ENCODE measurements at regions not wholly inside any gene's neighbourhood (a gene's known extent, or its start where the extent isn't known, plus 50 kb on each side); places are given as distances from the start of the nearest gene placed in this dataset.

- DNase-seq (ENCODE audit: low read depth, low spot score): no peak
- Histone ChIP-seq H3K36me3 (ENCODE audit: control insufficient read depth in 2 of 2, extremely low read depth in 1 of 2, insufficient read depth in 2 of 2, low read length in 2 of 2) (no peaks in the 10 kb centered on the region), H3K79me2 (ENCODE audit: control insufficient read depth, insufficient read depth, low read length) (no peaks in the 10 kb centered on the region), H3K4me1 (ENCODE audit: control insufficient read depth, extremely low read depth, insufficient read depth, low read length) (no peaks in the 10 kb centered on the region), H3K4me2 (ENCODE audit: insufficient read depth, low read length) (no peak overlapping the region), H3K9me3 (replicated peaks; ENCODE audit: control insufficient read depth, insufficient read depth, low read length) (no peaks in the 10 kb centered on the region), H3K4me3 (replicated peaks in 1 of 3; ENCODE audit: insufficient read depth in 1 of 3, low read depth in 1 of 3, low read length in 3 of 3) (no peak overlapping the region), H3K27ac (ENCODE audit: insufficient read depth, low read depth, low read length) (no peak overlapping the region), H3K9me1 (replicated peaks; ENCODE audit: control insufficient read depth, extremely low read depth, insufficient read depth, low read length) (no peaks in the 10 kb centered on the region), H4K20me1 (replicated peaks; ENCODE audit: control insufficient read depth, extremely low read depth, insufficient read depth, low read length) (no peaks in the 10 kb centered on the region), H3K27me3 (ENCODE audit: control insufficient read depth in 2 of 2, insufficient read depth in 2 of 2, low read length in 2 of 2) (peaks cover 2 to 7% of the 10 kb centered on the region in 2 experiments), H2AFZ (ENCODE audit: low read depth, low read length) (no peak overlapping the region), H3K9ac (replicated peaks; ENCODE audit: extremely low read depth, insufficient read depth, low read length) (no peak overlapping the region)
- TF ChIP-seq MYC (IDR thresholded peaks at IDR 0.05; ENCODE audit: low read depth, low read length) (no peak), MAX (IDR thresholded peaks at IDR 0.05; ENCODE audit: insufficient read depth, insufficient read length) (no peak), POLR2A (IDR thresholded peaks at IDR 0.05; ENCODE audit: low read depth, low read length) (no peak), CTCF (IDR thresholded peaks at IDR 0.05; ENCODE audit: extremely low read depth in 1 of 2, insufficient read depth in 1 of 2, low read depth in 1 of 2, low read length in 2 of 2) (no peak), POLR2AphosphoS5 (IDR thresholded peaks at IDR 0.05; ENCODE audit: insufficient read depth, low read depth, low read length) (no peak), FOS (IDR thresholded peaks at IDR 0.05; ENCODE audit: borderline replicate concordance, insufficient read depth, low read length) (no peak), GATA2 (IDR thresholded peaks at IDR 0.05; ENCODE audit: insufficient read depth, insufficient read length, low read depth, low read length) (no peak), EZH2 (IDR thresholded peaks at IDR 0.05; ENCODE audit: borderline replicate concordance, low read depth, low read length, severe bottlenecking) (no peak), JUN (IDR thresholded peaks at IDR 0.05; ENCODE audit: borderline replicate concordance, insufficient read depth, insufficient read length, low read depth) (no peak)
- intact Hi-C loops (cut with micrococcal nuclease): no loop called here
- CTCF ChIA-PET: interaction anchor here (2.5 kb wide), 1 partner anchor 200 kb away, joined by 6 read pairs; no protein-coding TSS in a partner anchor
- FAIRE-seq: no peak
- dilution Hi-C loops (cut with MboI; ENCODE audit: extremely low pct_ligation_motif_present, low sequenced_read_pairs): no loop called here
- no TSS peak for BruUV-seq (replicated peaks)
- POLR2A ChIA-PET: no interaction called here
These were observed 72.7 kb upstream of the CORO2B start for GRCh38 chr15:68506071-68506470.

Data from endothelial cell of umbilical vein (primary cell).